ENCODE measurements at regions not wholly inside any gene's neighbourhood (a gene's known extent, or its start where the extent isn't known, plus 50 kb on each side); places are given as distances from the start of the nearest gene placed in this dataset.

DNA sequence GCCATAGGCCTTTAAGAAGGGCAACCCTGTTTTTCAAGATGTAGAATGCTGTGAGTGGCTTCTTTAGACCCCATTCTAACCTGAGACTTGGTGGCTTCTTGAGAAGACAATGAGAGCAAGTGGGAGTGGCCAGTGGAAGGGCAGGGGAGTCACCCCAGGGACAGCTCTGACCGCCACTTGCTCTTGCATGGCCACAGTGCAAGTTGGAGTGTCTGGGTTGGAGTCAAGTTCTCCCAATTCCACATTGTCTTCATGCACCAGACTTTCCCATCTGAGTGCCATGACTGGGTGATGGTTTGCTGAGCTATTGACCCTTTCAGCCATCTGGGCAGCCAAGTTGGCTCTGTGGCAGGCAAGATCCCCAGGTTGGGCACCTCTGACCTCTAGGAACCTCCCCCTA, 148.0 kb upstream of the SKOR2 start:
- TF ChIP-seq TAF1 (IDR thresholded peaks at IDR 0.05; ENCODE audit: low read depth, low read length) = no peak
- no peak for TF ChIP-seq POLR2AphosphoS5 (IDR thresholded peaks at IDR 0.05; ENCODE audit: low read depth, low read length)
- no peak for TF ChIP-seq POLR2A (IDR thresholded peaks at IDR 0.05; ENCODE audit: low read depth, low read length)
- no peak for TF ChIP-seq PAX5 (IDR thresholded peaks at IDR 0.05; ENCODE audit: insufficient read depth, low read length, severe bottlenecking)
- no peak for TF ChIP-seq POU2F2 (IDR thresholded peaks at IDR 0.05; ENCODE audit: low read depth, low read length)

Data from GM12891 (cell line).